GM19043 (cell line): ENCODE measurements at regions not wholly inside any gene's neighbourhood (a gene's known extent, or its start where the extent isn't known, plus 50 kb on each side); places are given as distances from the start of the nearest gene placed in this dataset.

ENCODE experiments used
- ATAC-seq: cut with Tn5 transposase; IDR thresholded peaks from one replicate; pipeline ENCODE4 v1.9.1; 2021; ENCODE audit warnings: low read depth; ENCODE audit not compliant: unreplicated experiment

- no peak for ATAC-seq
Observed at GRCh38 chr10:44435196-44435595, 50.3 kb upstream of the CXCL12 start.

- ATAC-seq, result no peak
Observed at GRCh38 chr10:44436240-44436639, 51.3 kb upstream of the CXCL12 start.

GRCh38 chr10:44437840-44438511 is 53.1 kb upstream of the CXCL12 start:
- ATAC-seq, result no peak

- ATAC-seq, result no peak
Observed at GRCh38 chr10:44439239-44439957, 54.5 kb upstream of the CXCL12 start.

- no peak for ATAC-seq
Observed at GRCh38 chr10:44439958-44440244, 55.0 kb upstream of the CXCL12 start.

- ATAC-seq, result no peak
Observed at GRCh38 chr10:44457259-44457658, 72.4 kb upstream of the CXCL12 start.

- no peak for ATAC-seq
Observed at GRCh38 chr10:44458671-44459413, 73.9 kb upstream of the CXCL12 start.

- ATAC-seq, result no peak
Observed at GRCh38 chr10:44459671-44460070, 74.8 kb upstream of the CXCL12 start.

GRCh38 chr10:44460416-44460815 is 75.5 kb upstream of the CXCL12 start:
- no peak for ATAC-seq

GRCh38 chr10:44462338-44462914 is 77.5 kb upstream of the CXCL12 start:
- ATAC-seq, result no peak

GRCh38 chr10:44463511-44464121 is 78.7 kb upstream of the CXCL12 start:
- ATAC-seq, result no peak

- ATAC-seq, result no peak
Observed at GRCh38 chr10:44464503-44464902, 79.6 kb upstream of the CXCL12 start.

GRCh38 chr10:44465401-44466115 is 80.7 kb upstream of the CXCL12 start:
- no peak for ATAC-seq

- ATAC-seq, result no peak
Observed at GRCh38 chr10:44466236-44466635, 81.3 kb upstream of the CXCL12 start.

- ATAC-seq, result no peak
Observed at GRCh38 chr10:44467090-44467489, 82.2 kb upstream of the CXCL12 start.

- ATAC-seq, result no peak
Observed at GRCh38 chr10:44467900-44468299, 83.0 kb upstream of the CXCL12 start.

GRCh38 chr10:44468525-44468924 is 83.6 kb upstream of the CXCL12 start:
- ATAC-seq, result no peak

- no peak for ATAC-seq
Observed at GRCh38 chr10:44468965-44469364, 84.1 kb upstream of the CXCL12 start.

GRCh38 chr10:44470784-44471183 is 85.9 kb upstream of the CXCL12 start:
- ATAC-seq, result no peak

GRCh38 chr10:44471410-44471809 is 86.5 kb upstream of the CXCL12 start:
- ATAC-seq, result no peak
